ENCODE measurements at regions not wholly inside any gene's neighbourhood (a gene's known extent, or its start where the extent isn't known, plus 50 kb on each side); places are given as distances from the start of the nearest gene placed in this dataset.
A peak's percentile ranks its signal among the peaks of the same experiment; 100 is the strongest.

DNA sequence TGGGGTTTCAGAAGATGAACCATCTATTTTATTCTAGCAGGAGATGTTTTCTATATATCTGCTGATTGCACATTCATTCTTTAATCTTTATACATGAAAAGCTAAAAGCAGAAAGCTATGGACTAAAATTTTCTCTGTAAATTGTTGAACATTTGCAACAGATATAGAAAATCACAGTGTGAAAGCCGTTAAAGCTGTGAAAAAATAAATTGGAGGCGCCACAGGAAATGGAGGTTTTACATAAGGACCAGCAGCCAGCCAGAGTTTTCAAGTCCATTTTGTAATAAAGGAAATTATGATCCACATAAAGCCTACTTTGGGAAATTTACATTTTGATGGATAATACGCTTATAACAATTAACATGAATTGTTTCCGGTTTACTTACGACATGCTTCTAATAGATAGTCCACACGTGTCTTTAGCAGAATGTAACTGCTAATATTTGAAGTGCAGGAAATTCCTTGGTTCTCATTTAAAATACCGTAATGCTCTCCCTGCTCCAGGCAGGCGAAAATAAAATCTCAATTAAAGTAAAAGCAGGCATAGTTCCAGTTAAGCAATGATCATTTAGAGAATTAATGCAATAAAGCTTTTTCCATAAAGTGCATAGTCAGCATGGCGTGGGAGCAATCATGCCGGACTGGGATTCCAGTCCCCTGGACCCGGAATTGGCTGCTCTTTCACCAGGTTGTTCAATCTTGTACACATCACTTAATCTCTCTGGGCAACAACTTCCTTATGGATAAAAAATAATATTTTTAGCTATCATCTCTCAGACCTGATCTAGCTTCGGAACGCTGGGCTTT lies 445.4 kb downstream of the ZNF608 start:
- Histone ChIP-seq H3K36me3 (ENCODE audit: low read depth, missing control alignments) (no peaks in the 10 kb centered on the region), H3K4me1 (no peaks in the 10 kb centered on the region), H3K27ac (no peak overlapping the region), H3K4me3 (no peak overlapping the region), H3K27me3 (no peaks in the 10 kb centered on the region), H3K9me3 (no peaks in the 10 kb centered on the region)
- no peak for DNase-seq
- intact Hi-C loops (cut with DNase I; ENCODE audit: low total_unique reads) = no loop called here
- WGBS, 2 donors = 86 to 89% methylated on average over 13 of the region's 13 CpGs
- no peak for TF ChIP-seq POLR2A (IDR thresholded peaks at IDR 0.05)
- TF ChIP-seq, protein P1, sequence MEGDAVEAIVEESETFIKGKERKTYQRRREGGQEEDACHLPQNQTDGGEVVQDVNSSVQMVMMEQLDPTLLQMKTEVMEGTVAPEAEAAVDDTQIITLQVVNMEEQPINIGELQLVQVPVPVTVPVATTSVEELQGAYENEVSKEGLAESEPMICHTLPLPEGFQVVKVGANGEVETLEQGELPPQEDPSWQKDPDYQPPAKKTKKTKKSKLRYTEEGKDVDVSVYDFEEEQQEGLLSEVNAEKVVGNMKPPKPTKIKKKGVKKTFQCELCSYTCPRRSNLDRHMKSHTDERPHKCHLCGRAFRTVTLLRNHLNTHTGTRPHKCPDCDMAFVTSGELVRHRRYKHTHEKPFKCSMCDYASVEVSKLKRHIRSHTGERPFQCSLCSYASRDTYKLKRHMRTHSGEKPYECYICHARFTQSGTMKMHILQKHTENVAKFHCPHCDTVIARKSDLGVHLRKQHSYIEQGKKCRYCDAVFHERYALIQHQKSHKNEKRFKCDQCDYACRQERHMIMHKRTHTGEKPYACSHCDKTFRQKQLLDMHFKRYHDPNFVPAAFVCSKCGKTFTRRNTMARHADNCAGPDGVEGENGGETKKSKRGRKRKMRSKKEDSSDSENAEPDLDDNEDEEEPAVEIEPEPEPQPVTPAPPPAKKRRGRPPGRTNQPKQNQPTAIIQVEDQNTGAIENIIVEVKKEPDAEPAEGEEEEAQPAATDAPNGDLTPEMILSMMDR (IDR thresholded peaks at IDR 0.05) = no peak

DNA sequence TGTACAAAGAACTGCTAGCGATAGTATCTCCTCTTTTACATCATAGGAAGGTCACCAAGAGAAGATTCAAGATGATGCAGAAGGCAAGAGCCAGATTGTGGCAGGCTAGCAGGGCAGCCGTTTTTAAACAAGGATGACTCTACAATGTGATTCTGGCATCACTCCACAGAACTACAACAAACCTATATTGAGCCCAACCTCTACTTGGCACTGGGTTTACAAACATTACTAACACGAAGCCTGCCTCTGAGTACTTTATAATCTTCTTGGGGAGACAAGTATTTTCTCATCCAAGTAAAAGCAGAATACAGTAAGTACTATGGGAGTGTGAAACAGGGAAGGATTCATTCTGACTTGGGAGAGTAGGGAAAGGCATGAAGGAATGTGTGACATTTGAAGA lies 448.6 kb downstream of the ZNF608 start:
- DNase-seq = no peak
- Histone ChIP-seq H3K4me1 (no peaks in the 10 kb centered on the region), H3K27ac (no peak overlapping the region), H3K36me3 (ENCODE audit: low read depth, missing control alignments) (no peaks in the 10 kb centered on the region), H3K4me3 (no peak overlapping the region), H3K27me3 (no peaks in the 10 kb centered on the region), H3K9me3 (no peaks in the 10 kb centered on the region)
- TF ChIP-seq, protein P1 (IDR thresholded peaks at IDR 0.05) = no peak
- intact Hi-C loops (cut with DNase I; ENCODE audit: low total_unique reads) = no loop called here
- WGBS, 2 donors = 55 to 68% methylated on average over 3 of the region's 3 CpGs

DNA sequence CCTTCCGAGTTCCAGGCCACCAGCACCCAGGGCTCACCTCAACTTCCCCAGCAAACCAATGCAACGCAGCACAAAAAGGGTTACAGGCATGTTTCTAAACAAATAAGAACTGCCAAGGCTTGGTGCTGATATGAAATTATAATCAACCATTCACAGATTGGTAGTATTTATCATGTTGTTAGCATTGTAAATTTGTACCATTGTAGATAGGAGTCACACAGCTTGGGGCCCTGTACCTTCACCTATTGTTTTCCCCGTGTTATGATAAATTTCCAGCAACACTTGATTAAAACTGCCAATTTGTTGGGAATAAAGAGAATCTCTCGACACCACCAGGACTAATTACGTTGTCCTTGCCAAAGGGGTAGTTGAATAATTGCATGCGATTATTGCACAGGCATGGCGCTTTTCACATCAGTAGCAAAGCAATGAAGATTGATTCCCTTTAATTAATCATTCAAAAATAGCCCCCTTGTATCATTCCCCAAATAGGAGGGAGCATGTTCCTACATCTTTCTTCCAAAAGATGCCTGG lies 454.1 kb downstream of the ZNF608 start:
- H3K27ac ChIP-seq = no peak overlapping the region
- H3K4me3 ChIP-seq = no peak overlapping the region
- H3K9me3 ChIP-seq = no peaks in the 10 kb centered on the region
- intact Hi-C loops (cut with DNase I; ENCODE audit: low total_unique reads) = no loop called here
- DNase-seq = no peak
- H3K27me3 ChIP-seq = no peaks in the 10 kb centered on the region
- no peaks in the 10 kb centered on the region for H3K36me3 ChIP-seq (ENCODE audit: low read depth, missing control alignments)
- no peaks in the 10 kb centered on the region for H3K4me1 ChIP-seq
- 90 to 94% methylated on average over 7 of the region's 7 CpGs for WGBS, 2 donors
- TF ChIP-seq, protein P1 (IDR thresholded peaks at IDR 0.05) = no peak
- no peak for TF ChIP-seq POLR2A (IDR thresholded peaks at IDR 0.05)

DNA sequence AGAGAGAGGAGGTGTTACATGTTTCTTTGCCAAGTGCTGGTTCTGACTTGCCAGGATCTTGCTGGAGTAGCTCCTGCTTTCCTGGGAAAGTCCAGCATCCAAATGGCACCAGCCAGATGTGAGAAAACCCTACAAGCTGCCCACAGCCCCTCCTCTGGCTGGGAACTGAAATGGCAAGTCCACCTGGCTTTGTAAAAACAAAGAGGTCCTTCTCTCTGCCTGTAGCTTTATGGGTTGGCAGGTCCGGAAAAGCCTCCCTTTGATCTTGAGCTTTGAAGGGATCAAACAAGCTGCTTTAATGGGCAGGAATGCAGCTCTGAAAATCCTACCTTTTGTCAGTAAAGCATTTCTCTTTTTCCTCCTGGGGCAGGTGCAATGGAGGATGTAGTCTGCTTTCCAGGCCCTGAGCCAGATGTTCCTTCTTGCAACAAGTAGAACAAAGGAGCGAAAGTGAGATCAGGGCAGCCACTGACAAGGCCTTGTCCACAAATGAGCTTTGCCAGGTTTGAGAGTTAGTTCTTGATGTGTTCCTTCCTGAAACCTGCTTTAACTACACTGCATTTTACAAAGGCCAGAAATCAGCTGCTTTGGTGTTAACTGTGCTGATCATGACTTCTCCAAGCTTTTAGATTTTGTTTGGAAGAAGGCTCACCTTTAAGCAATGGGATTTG lies 456.7 kb downstream of the ZNF608 start:
- H3K4me1 ChIP-seq = no peaks in the 10 kb centered on the region
- WGBS, 2 donors = 60 to 67% methylated on average over 2 of the region's 2 CpGs
- H3K27me3 ChIP-seq = no peaks in the 10 kb centered on the region
- H3K9me3 ChIP-seq = no peaks in the 10 kb centered on the region
- intact Hi-C loops (cut with DNase I; ENCODE audit: low total_unique reads) = no loop called here
- DNase-seq = peak; percentile 16
- H3K4me3 ChIP-seq = no peak overlapping the region
- H3K36me3 ChIP-seq (ENCODE audit: low read depth, missing control alignments) = no peaks in the 10 kb centered on the region
- no peak for TF ChIP-seq POLR2A (IDR thresholded peaks at IDR 0.05)
- TF ChIP-seq, protein P1 (IDR thresholded peaks at IDR 0.05) = no peak
- H3K27ac ChIP-seq = no peak overlapping the region
